ENCODE measurements at regions not wholly inside any gene's neighbourhood (a gene's known extent, or its start where the extent isn't known, plus 50 kb on each side); places are given as distances from the start of the nearest gene placed in this dataset.

DNA sequence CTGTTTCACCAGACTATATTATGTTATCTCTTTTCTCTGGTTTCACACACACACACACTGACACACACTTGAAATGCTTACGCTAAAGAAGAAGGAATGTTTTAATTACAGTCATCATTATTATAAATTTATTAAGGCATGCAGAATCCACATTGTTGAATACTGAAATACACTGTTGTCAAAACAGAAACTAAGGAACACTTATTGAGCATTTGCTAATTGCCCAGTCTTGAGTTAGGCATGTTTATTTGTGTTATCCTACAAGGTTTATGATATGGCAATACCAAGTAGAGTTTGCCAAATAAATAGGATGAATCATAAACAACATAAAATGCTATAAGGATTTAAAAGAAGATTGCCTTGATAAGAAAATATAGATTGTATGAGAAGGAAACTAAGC, 917.0 kb upstream of the PIK3C3 start (continued):
- TF ChIP-seq, protein P1, sequence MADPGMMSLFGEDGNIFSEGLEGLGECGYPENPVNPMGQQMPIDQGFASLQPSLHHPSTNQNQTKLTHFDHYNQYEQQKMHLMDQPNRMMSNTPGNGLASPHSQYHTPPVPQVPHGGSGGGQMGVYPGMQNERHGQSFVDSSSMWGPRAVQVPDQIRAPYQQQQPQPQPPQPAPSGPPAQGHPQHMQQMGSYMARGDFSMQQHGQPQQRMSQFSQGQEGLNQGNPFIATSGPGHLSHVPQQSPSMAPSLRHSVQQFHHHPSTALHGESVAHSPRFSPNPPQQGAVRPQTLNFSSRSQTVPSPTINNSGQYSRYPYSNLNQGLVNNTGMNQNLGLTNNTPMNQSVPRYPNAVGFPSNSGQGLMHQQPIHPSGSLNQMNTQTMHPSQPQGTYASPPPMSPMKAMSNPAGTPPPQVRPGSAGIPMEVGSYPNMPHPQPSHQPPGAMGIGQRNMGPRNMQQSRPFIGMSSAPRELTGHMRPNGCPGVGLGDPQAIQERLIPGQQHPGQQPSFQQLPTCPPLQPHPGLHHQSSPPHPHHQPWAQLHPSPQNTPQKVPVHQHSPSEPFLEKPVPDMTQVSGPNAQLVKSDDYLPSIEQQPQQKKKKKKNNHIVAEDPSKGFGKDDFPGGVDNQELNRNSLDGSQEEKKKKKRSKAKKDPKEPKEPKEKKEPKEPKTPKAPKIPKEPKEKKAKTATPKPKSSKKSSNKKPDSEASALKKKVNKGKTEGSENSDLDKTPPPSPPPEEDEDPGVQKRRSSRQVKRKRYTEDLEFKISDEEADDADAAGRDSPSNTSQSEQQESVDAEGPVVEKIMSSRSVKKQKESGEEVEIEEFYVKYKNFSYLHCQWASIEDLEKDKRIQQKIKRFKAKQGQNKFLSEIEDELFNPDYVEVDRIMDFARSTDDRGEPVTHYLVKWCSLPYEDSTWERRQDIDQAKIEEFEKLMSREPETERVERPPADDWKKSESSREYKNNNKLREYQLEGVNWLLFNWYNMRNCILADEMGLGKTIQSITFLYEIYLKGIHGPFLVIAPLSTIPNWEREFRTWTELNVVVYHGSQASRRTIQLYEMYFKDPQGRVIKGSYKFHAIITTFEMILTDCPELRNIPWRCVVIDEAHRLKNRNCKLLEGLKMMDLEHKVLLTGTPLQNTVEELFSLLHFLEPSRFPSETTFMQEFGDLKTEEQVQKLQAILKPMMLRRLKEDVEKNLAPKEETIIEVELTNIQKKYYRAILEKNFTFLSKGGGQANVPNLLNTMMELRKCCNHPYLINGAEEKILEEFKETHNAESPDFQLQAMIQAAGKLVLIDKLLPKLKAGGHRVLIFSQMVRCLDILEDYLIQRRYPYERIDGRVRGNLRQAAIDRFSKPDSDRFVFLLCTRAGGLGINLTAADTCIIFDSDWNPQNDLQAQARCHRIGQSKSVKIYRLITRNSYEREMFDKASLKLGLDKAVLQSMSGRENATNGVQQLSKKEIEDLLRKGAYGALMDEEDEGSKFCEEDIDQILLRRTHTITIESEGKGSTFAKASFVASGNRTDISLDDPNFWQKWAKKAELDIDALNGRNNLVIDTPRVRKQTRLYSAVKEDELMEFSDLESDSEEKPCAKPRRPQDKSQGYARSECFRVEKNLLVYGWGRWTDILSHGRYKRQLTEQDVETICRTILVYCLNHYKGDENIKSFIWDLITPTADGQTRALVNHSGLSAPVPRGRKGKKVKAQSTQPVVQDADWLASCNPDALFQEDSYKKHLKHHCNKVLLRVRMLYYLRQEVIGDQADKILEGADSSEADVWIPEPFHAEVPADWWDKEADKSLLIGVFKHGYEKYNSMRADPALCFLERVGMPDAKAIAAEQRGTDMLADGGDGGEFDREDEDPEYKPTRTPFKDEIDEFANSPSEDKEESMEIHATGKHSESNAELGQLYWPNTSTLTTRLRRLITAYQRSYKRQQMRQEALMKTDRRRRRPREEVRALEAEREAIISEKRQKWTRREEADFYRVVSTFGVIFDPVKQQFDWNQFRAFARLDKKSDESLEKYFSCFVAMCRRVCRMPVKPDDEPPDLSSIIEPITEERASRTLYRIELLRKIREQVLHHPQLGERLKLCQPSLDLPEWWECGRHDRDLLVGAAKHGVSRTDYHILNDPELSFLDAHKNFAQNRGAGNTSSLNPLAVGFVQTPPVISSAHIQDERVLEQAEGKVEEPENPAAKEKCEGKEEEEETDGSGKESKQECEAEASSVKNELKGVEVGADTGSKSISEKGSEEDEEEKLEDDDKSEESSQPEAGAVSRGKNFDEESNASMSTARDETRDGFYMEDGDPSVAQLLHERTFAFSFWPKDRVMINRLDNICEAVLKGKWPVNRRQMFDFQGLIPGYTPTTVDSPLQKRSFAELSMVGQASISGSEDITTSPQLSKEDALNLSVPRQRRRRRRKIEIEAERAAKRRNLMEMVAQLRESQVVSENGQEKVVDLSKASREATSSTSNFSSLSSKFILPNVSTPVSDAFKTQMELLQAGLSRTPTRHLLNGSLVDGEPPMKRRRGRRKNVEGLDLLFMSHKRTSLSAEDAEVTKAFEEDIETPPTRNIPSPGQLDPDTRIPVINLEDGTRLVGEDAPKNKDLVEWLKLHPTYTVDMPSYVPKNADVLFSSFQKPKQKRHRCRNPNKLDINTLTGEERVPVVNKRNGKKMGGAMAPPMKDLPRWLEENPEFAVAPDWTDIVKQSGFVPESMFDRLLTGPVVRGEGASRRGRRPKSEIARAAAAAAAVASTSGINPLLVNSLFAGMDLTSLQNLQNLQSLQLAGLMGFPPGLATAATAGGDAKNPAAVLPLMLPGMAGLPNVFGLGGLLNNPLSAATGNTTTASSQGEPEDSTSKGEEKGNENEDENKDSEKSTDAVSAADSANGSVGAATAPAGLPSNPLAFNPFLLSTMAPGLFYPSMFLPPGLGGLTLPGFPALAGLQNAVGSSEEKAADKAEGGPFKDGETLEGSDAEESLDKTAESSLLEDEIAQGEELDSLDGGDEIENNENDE (IDR thresholded peaks at IDR 0.05; ENCODE audit: insufficient replicate concordance, low read length): no peak
- TF ChIP-seq POLR2A (IDR thresholded peaks at IDR 0.05; ENCODE audit: control extremely low read depth in 1 of 2, low read depth in 2 of 2, low read length in 2 of 2) (no peak), CTBP2 (IDR thresholded peaks at IDR 0.05; ENCODE audit: borderline replicate concordance, insufficient read depth, insufficient read length, low read length) (no peak), RXRA (IDR thresholded peaks at IDR 0.05; ENCODE audit: insufficient read depth, low read depth, low read length) (no peak)
- TF ChIP-seq, protein P2, sequence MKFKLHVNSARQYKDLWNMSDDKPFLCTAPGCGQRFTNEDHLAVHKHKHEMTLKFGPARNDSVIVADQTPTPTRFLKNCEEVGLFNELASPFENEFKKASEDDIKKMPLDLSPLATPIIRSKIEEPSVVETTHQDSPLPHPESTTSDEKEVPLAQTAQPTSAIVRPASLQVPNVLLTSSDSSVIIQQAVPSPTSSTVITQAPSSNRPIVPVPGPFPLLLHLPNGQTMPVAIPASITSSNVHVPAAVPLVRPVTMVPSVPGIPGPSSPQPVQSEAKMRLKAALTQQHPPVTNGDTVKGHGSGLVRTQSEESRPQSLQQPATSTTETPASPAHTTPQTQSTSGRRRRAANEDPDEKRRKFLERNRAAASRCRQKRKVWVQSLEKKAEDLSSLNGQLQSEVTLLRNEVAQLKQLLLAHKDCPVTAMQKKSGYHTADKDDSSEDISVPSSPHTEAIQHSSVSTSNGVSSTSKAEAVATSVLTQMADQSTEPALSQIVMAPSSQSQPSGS (IDR thresholded peaks at IDR 0.05; ENCODE audit: low read length): no peak
- TF ChIP-seq, protein P3, sequence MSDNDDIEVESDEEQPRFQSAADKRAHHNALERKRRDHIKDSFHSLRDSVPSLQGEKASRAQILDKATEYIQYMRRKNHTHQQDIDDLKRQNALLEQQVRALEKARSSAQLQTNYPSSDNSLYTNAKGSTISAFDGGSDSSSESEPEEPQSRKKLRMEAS (IDR thresholded peaks at IDR 0.05): no peak
- TF ChIP-seq, protein P4, sequence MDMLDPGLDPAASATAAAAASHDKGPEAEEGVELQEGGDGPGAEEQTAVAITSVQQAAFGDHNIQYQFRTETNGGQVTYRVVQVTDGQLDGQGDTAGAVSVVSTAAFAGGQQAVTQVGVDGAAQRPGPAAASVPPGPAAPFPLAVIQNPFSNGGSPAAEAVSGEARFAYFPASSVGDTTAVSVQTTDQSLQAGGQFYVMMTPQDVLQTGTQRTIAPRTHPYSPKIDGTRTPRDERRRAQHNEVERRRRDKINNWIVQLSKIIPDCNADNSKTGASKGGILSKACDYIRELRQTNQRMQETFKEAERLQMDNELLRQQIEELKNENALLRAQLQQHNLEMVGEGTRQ (IDR thresholded peaks at IDR 0.05; ENCODE audit: low read length): no peak

Measured in H1 (cell line).